Nephron progenitor cell (in vitro differentiated cells): ENCODE measurements at regions not wholly inside any gene's neighbourhood (a gene's known extent, or its start where the extent isn't known, plus 50 kb on each side); places are given as distances from the start of the nearest gene placed in this dataset.

Experiments
- DNase-seq: peaks from one replicate; pipeline ENCODE4 v3.0.0; 2021
- H3K27ac Mint-ChIP-seq: 2 replicates; pipeline ENCODE4 v1.8.0; 2021; ENCODE audit warnings: mild to moderate bottlenecking, moderate library complexity, mixed read lengths
- H3K27me3 Mint-ChIP-seq: 2 replicates; pipeline ENCODE4 v1.8.0; 2021; ENCODE audit warnings: mild to moderate bottlenecking, low read depth, mixed read lengths; ENCODE audit not compliant: poor library complexity
- H3K36me3 Mint-ChIP-seq: 2 replicates; pipeline ENCODE4 v1.8.0; 2021; ENCODE audit warnings: low read depth, mixed read lengths
- H3K4me1 Mint-ChIP-seq: 2 replicates; pipeline ENCODE4 v1.8.0; 2021; ENCODE audit warnings: mixed read lengths
- H3K4me3 Mint-ChIP-seq: 2 replicates; pipeline ENCODE4 v1.8.0; 2021; ENCODE audit warnings: mild to moderate bottlenecking, moderate library complexity, mixed read lengths
- H3K9me3 Mint-ChIP-seq: 2 replicates; pipeline ENCODE4 v1.8.0; 2021; ENCODE audit warnings: mild to moderate bottlenecking, moderate library complexity, mixed read lengths
- CTCF ChIP-seq: fragments of 200-600 bp; sonication (generic); IDR thresholded peaks from 2 replicates; pipeline ENCODE4 v1.5.0; 2021; ENCODE audit warnings: antibody characterized with exemption

- TF ChIP-seq CTCF, result no peak
- Mint-ChIP-seq H3K27me3 (no peaks in the 10 kb centered on the region), H3K27ac (no peak overlapping the region), H3K36me3 (no peaks in the 10 kb centered on the region), H3K4me1 (peaks cover 13% of the 10 kb centered on the region), H3K4me3 (no peak overlapping the region), H3K9me3 (no peaks in the 10 kb centered on the region)
- DNase-seq, result no peak
These were observed 92.6 kb downstream of the EMP1 start for GRCh38 chr12:13288937-13289652.

- no peak for TF ChIP-seq CTCF
- no peak overlapping the region for H3K27ac Mint-ChIP-seq
These were observed 92.0 kb downstream of the EMP1 start for GRCh38 chr12:13288501-13288900.

GRCh38 chr12:13283867-13284266 lies 87.3 kb downstream of the EMP1 start:
- no peak overlapping the region for H3K27ac Mint-ChIP-seq
- peaks cover 5% of the 10 kb centered on the region for H3K27me3 Mint-ChIP-seq
- H3K4me3 Mint-ChIP-seq, result no peak overlapping the region
- no peak for DNase-seq
- peaks cover 8% of the 10 kb centered on the region for H3K4me1 Mint-ChIP-seq
- no peak for TF ChIP-seq CTCF
- no peaks in the 10 kb centered on the region for H3K36me3 Mint-ChIP-seq
- H3K9me3 Mint-ChIP-seq, result peaks cover 3% of the 10 kb centered on the region

More at GRCh38 chr12:13288501-13288900, 92.0 kb downstream of the EMP1 start:
- no peak overlapping the region for H3K4me3 Mint-ChIP-seq
- H3K4me1 Mint-ChIP-seq, result peaks cover 13% of the 10 kb centered on the region
- H3K9me3 Mint-ChIP-seq, result no peaks in the 10 kb centered on the region
- no peaks in the 10 kb centered on the region for H3K36me3 Mint-ChIP-seq
- no peak for DNase-seq
- no peaks in the 10 kb centered on the region for H3K27me3 Mint-ChIP-seq

GRCh38 chr12:13282861-13283260 lies 86.3 kb downstream of the EMP1 start:
- H3K9me3 Mint-ChIP-seq, result peaks cover 3% of the 10 kb centered on the region
- peaks cover 6% of the 10 kb centered on the region for H3K27me3 Mint-ChIP-seq
- no peak overlapping the region for H3K4me3 Mint-ChIP-seq
- H3K36me3 Mint-ChIP-seq, result no peaks in the 10 kb centered on the region
- no peak for TF ChIP-seq CTCF
- no peak for DNase-seq
- peaks cover 11% of the 10 kb centered on the region for H3K4me1 Mint-ChIP-seq
- H3K27ac Mint-ChIP-seq, result no peak overlapping the region

- peak; percentile 99 for TF ChIP-seq CTCF
- no peaks in the 10 kb centered on the region for H3K36me3 Mint-ChIP-seq
- H3K27me3 Mint-ChIP-seq, result peaks cover 6% of the 10 kb centered on the region
- H3K4me1 Mint-ChIP-seq, result peaks cover 43% of the 10 kb centered on the region
- peaks cover 3% of the 10 kb centered on the region for H3K9me3 Mint-ChIP-seq
- H3K4me3 Mint-ChIP-seq, result peak overlapping the region; percentile 58
- peak; percentile 89 for DNase-seq
- H3K27ac Mint-ChIP-seq, result no peak overlapping the region
These were observed 81.8 kb downstream of the EMP1 start for GRCh38 chr12:13278249-13278787.

- H3K4me3 Mint-ChIP-seq, result no peak overlapping the region
- DNase-seq, result no peak
- no peak overlapping the region for H3K27ac Mint-ChIP-seq
- peaks cover 3% of the 10 kb centered on the region for H3K9me3 Mint-ChIP-seq
- no peak for TF ChIP-seq CTCF
- H3K4me1 Mint-ChIP-seq, result peaks cover 43% of the 10 kb centered on the region
- no peaks in the 10 kb centered on the region for H3K36me3 Mint-ChIP-seq
- peaks cover 6% of the 10 kb centered on the region for H3K27me3 Mint-ChIP-seq
These were observed 80.8 kb downstream of the EMP1 start for GRCh38 chr12:13277293-13277692.
